ELF-1 (cell line): ENCODE measurements at regions not wholly inside any gene's neighbourhood (a gene's known extent, or its start where the extent isn't known, plus 50 kb on each side); places are given as distances from the start of the nearest gene placed in this dataset.

Experiments used
- DNase-seq: peaks from one replicate; pipeline ENCODE4 v3.0.0-alpha.2; 2016; ENCODE audit warnings: low read depth, low spot score

GRCh38 chr17:59451706-59452105, 113.7 kb upstream of the DHX40 start:
- DNase-seq, result no peak

DNA sequence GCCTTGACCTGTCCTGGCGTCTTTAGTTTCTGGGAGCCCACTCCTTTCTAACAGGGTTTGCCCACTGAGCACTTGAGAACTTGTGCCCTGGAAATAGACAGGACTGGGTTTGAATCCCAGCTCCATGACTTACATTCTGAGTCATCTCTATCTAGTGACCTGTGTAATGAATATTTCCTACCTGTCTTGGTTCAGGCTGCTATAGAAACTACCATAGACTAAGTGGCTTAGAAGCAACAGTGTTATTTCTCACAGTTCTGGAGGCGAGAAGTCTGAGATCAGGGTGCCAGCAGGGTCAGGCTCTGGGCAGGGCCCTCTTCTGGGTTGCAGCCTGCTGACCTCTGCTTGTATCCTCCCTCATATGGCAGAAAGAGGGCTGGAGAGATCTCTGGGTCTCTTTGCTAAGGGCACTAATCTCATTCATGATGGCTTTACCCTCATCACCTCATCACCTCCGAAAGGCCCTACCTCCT, 110.7 kb upstream of the DHX40 start:
- no peak for DNase-seq

GRCh38 chr17:59456428-59456827, 109.0 kb upstream of the DHX40 start:
- no peak for DNase-seq

GRCh38 chr17:59456923-59457615, 108.3 kb upstream of the DHX40 start:
- DNase-seq, result no peak

- DNase-seq, result no peak
These were observed 103.0 kb upstream of the DHX40 start for GRCh38 chr17:59462385-59462784.

GRCh38 chr17:59464246-59464645, 101.2 kb upstream of the DHX40 start:
- no peak for DNase-seq

GRCh38 chr17:59465949-59466307, 99.5 kb upstream of the DHX40 start:
- DNase-seq, result no peak

- no peak for DNase-seq
These were observed 98.2 kb upstream of the DHX40 start for GRCh38 chr17:59466946-59467801.

GRCh38 chr17:59469786-59470485, 95.5 kb upstream of the DHX40 start:
- no peak for DNase-seq

DNA sequence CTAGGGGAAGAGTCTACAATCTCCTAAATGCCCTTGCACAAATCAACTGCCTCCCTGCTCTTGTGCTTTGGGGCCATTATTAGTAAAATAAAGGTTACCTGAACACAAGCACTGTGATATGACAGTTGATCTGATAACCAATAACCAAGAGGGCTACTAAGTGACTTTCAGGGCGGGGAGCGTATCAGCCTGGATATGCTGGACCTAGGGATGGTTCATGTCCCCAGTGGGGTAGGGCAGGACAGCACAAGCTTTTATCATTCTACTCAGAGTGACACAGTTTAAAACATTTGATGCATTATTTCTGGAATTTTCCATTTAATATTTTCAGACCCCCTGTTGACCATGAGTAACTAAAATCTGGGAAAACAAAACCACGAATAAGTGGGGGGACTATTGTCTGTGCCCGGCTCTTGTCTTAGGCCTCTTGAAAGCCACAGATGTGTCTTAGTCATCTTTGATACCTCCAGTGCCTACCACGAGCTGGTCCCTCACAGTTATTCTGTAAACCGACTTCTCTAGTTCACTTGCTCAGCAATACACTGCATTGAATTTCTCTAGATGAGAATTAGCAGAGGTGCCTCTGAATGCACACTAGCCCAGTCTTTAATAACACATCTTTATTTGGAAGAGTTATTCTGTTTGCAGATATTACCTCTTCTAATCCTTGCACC, 94.6 kb upstream of the DHX40 start:
- no peak for DNase-seq

DNA sequence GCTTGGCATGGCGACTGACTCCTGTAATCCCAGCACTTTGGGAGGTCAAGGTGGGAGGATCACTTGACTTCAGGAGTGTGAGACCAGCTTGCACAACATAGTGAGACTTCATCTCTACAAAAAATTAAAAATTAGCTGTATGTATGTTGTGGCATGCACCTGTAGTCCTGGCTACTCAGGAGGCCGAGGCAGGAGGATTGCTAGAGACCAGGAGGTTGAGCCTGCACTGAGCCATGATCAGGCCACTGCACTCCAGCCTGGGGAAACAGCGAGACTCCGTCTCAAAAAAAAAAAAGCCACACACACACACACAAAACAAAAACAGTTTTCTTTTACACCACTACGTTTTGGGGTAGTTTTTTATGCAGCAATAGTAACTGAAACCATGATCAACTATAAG, 89.0 kb upstream of the DHX40 start:
- no peak for DNase-seq

DNA sequence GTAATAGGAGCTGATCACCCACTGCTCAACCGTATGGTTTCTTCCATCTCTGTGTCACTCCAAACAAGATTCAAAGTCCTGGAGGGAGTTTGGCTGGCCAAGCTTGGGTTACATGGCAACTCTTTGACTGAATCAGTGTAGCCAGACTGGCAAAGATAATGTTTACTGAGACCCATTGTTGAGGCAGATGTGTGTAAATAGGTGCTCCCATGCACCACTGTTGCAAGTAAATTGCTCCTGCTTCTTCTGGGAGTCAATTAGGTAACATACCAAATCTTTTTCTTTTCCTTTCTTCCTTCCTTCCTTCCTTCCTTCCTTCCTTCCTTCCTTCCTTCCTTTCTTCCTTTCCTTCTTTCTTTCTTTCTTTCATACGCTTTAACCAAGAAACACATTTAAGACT, 86.3 kb upstream of the DHX40 start:
- DNase-seq, result no peak

DNA sequence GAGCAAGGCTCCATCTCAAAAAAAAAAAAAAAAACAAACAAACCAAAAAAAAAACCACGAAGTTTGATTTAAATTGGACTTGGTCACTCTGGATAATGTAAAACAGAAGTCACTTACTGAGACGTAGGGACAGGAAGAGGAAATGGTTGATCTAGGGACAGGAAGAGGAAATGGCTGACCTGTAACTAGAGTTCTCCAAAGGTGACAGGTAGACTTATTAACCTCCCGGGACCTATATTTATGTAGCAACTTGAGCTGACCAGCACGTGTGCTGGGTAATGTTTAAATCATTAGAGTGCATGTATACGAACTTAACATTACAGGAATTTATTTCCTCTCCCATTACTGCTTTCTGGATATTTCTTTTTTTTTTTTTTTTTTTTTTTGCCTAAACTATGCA, 81.5 kb upstream of the DHX40 start:
- DNase-seq, result no peak

GRCh38 chr17:59485015-59485414, 80.4 kb upstream of the DHX40 start:
- no peak for DNase-seq

GRCh38 chr17:59485946-59486345, 79.5 kb upstream of the DHX40 start:
- DNase-seq, result no peak

DNA sequence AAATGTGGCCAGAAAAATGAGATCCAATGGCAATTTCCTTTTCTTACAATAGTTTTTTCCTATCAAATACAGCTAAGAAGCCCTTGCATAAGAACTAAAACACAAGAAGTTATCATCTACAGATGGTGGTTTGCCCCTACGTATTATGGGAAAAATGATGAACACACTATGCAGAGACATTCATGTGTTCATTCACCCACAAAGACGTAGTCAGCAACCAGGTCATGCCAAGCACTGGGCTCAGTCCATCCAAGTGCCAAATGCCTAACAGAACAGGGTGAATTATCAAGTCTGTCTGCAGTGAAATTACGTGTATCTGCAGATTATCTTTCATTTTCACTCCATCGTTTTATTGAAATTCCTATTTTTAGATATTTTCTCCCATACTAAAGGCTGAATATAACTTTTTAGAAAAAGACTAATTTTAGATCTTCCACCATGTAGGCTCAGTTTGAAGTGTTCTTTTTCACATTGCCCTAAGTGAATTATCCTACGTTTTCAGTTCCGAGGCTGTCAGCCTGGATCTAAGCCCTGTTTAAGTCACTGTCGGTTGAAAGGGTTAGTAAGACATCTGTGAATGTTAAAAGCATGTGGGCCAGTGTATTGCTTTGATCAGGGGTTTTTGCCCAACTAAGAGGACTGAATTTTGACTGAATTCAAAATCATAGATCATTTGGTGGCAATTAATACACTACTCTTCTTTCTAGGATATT, 78.1 kb upstream of the DHX40 start:
- DNase-seq, result no peak

GRCh38 chr17:59488805-59489204, 76.6 kb upstream of the DHX40 start:
- DNase-seq, result no peak

DNA sequence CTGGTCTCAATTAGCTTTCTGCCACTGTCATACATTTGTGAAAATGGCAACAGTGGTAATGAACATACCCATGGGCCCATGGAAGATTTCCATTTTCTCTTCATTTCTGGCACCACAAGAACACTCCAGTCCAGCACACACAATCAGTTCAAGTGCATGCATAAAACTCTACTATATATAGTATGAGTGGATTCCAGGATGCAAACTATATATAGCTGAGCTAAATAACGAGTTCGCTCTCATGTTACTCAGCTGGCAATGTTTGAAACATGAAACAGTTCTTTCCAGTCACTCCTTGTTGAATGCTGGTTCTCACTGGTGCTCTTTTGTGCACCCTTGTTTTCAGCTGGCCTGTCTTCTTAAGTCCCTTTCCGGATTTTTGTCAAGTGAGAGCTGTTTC, 75.2 kb upstream of the DHX40 start:
- DNase-seq, result no peak

DNA sequence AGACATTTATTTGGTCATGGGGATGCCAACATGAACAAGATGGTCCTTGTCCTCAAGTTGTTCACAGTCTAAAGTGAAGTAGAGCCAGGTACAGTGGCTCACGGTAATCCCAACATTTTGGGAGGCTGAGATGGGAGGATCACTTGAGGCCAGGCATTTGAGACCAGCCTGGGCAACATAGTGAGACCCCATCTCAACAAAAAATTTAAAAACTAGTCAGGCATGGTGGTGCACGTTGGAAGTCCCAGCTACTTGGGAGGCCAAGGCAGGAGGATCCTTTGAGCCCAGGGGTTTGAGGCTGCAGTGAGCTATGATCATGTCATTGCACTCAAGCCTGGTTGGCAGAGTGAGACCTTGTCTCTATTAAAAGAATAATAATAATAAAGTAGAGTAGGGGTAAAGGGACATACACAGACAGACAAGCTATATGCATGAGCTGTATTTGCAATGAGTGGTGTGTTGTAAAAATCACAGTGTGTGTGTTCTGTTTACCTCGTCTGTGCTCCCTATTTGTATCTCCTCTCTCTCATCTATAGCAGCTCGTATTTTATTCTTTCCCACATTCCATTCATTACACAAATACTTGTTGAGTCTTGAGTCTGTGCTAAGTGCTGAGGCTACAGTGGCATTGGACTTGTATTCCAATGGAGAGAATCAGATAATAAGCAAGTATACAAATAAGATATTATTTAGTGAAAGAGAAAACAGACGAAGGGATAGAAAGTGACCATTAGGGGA, 73.9 kb upstream of the DHX40 start:
- no peak for DNase-seq

DNA sequence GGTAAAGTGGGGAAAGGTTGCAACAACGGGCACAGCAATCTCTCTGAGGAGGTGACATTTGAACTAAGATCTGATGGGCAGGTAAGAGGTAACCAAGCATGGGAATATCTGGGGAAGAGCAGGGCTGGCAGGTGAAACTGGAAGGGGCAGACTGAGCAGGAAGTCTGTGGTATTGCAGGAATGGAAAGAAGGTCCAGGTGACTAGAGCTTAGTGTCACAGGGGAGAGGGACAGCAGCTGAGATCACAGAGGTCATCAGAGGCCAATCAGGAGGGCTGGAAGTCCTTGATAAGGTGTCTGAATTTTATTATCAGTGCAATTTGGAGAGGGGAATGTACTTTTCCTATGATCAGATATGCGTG, 73.3 kb upstream of the DHX40 start:
- peak; percentile 17 for DNase-seq

- DNase-seq, result no peak
These were observed 71.5 kb upstream of the DHX40 start for GRCh38 chr17:59493867-59494266.
